ENCODE measurements at regions not wholly inside any gene's neighbourhood (a gene's known extent, or its start where the extent isn't known, plus 50 kb on each side); places are given as distances from the start of the nearest gene placed in this dataset.

GRCh38 chr14:101242442-101243385 is 318.6 kb upstream of the DIO3 start:
- DNase-seq (ENCODE audit: low read depth), result no peak
- no peak overlapping the region for H3K4me3 ChIP-seq (ENCODE audit: low read length)
- TF ChIP-seq, protein P1, sequence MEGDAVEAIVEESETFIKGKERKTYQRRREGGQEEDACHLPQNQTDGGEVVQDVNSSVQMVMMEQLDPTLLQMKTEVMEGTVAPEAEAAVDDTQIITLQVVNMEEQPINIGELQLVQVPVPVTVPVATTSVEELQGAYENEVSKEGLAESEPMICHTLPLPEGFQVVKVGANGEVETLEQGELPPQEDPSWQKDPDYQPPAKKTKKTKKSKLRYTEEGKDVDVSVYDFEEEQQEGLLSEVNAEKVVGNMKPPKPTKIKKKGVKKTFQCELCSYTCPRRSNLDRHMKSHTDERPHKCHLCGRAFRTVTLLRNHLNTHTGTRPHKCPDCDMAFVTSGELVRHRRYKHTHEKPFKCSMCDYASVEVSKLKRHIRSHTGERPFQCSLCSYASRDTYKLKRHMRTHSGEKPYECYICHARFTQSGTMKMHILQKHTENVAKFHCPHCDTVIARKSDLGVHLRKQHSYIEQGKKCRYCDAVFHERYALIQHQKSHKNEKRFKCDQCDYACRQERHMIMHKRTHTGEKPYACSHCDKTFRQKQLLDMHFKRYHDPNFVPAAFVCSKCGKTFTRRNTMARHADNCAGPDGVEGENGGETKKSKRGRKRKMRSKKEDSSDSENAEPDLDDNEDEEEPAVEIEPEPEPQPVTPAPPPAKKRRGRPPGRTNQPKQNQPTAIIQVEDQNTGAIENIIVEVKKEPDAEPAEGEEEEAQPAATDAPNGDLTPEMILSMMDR (IDR thresholded peaks at IDR 0.05; ENCODE audit: insufficient read depth, low read depth, low read length, missing control alignments), result no peak

DNA sequence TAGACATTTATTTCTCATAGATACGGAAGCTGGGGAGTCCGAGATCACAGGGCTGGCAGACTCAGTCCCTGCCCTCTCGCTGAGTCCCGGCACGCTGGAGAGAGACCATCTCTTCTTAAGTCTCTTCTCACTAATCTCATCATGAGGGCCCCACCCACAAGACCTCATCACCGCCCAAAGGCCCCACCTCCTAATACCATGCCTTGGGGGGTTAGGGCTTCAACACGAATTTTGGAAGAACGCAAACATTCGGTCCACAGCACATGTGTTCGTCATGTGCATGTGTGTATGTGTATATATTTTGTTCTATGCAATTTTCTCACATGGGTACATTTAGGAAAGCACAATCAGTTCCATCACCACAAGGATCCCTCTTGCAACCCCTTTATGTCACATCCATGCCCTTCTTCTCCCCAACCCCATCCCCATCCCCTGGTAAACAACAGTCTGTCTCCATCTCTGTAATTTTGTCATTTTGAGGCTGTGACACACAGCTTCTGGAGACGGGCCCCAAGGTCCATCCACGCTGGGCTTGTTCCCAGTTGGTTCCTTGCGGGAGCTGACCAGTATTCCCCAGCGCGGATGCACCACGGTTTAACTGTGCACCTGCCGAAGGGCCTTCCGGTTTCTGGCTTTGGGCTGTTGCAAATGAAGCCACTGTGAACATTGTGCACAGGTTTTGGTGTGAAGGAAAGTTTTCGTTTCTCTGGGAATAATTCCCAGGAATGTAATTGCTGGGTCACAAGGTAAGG is 317.5 kb upstream of the DIO3 start:
- DNase-seq (ENCODE audit: low read depth), result no peak
- H3K4me3 ChIP-seq (ENCODE audit: low read length), result no peak overlapping the region
- TF ChIP-seq, protein P1 (IDR thresholded peaks at IDR 0.05; ENCODE audit: insufficient read depth, low read depth, low read length, missing control alignments), result no peak

DNA sequence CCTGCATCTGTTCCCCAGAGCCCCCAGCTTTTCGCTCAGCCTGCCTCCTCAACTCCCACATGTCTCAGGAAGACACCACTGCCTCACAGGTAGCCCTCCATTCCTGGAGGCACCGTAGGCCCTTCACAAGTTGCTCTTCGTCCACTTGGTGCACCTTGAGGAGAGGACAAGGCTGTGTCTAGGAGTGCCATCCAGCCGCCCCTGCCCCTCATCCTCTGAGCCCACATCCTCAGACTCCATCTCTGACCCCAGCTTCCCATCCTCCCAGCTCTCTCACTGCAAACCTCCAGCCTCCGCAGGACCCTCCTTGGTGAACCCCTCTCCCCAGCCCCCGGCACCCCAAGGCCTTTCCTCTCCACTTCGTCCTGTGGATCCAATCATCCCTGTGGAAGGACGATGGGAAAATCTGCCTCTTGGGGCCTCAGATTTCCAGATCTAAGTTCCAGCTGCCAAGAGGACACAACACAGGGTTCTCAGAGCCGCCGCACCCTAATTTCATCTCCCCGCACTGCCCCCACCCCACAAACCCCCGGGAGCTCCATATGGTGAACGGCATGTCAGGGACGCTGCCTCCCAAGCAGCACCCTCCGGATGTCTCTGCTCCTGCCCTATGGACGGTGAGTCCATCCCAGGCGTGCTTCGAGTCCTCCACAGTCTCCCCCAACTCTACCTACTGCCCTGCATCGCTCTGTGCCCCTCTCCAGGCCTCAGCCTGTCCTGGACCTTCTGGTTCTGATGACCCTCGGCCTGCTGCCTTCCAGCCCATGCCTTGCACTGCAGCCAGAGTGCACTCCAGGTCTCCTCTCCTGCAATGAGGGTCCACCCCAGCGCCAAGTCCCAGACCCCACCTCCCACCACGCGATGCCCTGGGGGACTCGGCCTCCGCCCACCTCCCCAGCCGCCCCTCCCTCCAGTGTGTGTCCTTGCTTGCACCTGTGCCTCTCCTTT is 314.1 kb upstream of the DIO3 start:
- TF ChIP-seq, protein P1 (IDR thresholded peaks at IDR 0.05; ENCODE audit: insufficient read depth, low read depth, low read length, missing control alignments), result no peak
- no peak for DNase-seq (ENCODE audit: low read depth)
- H3K4me3 ChIP-seq (ENCODE audit: low read length), result no peak overlapping the region

GRCh38 chr14:101247842-101248725 is 313.2 kb upstream of the DIO3 start:
- H3K4me3 ChIP-seq (ENCODE audit: low read length), result no peak overlapping the region
- TF ChIP-seq, protein P1 (IDR thresholded peaks at IDR 0.05; ENCODE audit: insufficient read depth, low read depth, low read length, missing control alignments), result no peak
- DNase-seq (ENCODE audit: low read depth), result no peak

- H3K4me3 ChIP-seq (ENCODE audit: low read length), result no peak overlapping the region
- TF ChIP-seq, protein P1 (IDR thresholded peaks at IDR 0.05; ENCODE audit: insufficient read depth, low read depth, low read length, missing control alignments), result no peak
- DNase-seq (ENCODE audit: low read depth), result no peak
These were observed 312.2 kb upstream of the DIO3 start for GRCh38 chr14:101248840-101249675.

All from epithelial cell of esophagus (primary cell).